OCI-LY1 (cell line): ENCODE measurements at regions not wholly inside any gene's neighbourhood (a gene's known extent, or its start where the extent isn't known, plus 50 kb on each side); places are given as distances from the start of the nearest gene placed in this dataset.

Source experiments
- H2AFZ ChIP-seq: fragments of 200-600 bp; sonication (generic), shearing (Covaris generic); 2 replicates; pipeline ENCODE4 v1.6.0; 2014; ENCODE audit warnings: antibody characterized with exemption, mild to moderate bottlenecking, low read length
- H3F3A ChIP-seq: fragments of 200-600 bp; sonication (generic), shearing (Covaris generic); 2 replicates; pipeline ENCODE4 v1.6.0; 2014; ENCODE audit warnings: mild to moderate bottlenecking, antibody characterized with exemption, low read length, moderate library complexity; ENCODE audit not compliant: insufficient read depth
- H3K27ac ChIP-seq: fragments of 200-600 bp; sonication (generic); 2 replicates; pipeline ENCODE4 v1.5.1; 2014; ENCODE audit warnings: low read length, mixed run types, mild to moderate bottlenecking, low read depth; ENCODE audit not compliant: poor library complexity, severe bottlenecking
- H3K27me3 ChIP-seq: fragments of 200-600 bp; sonication (generic); 2 replicates; pipeline ENCODE4 v1.6.0; 2014; ENCODE audit warnings: antibody characterized with exemption, mild to moderate bottlenecking, low read length, moderate library complexity; ENCODE audit not compliant: insufficient read depth
- H3K36me3 ChIP-seq: fragments of 200-600 bp; sonication (generic); 2 replicates; pipeline ENCODE4 v1.6.1; 2014; ENCODE audit warnings: mild to moderate bottlenecking, antibody characterized with exemption, low read length, moderate library complexity, mixed read lengths; ENCODE audit not compliant: insufficient read depth
- H3K4me1 ChIP-seq: fragments of 200-600 bp; sonication (generic); 2 replicates; pipeline ENCODE4 v1.5.1; 2014; ENCODE audit warnings: mild to moderate bottlenecking, low read length, moderate library complexity; ENCODE audit not compliant: insufficient read depth, severe bottlenecking
- H3K4me2 ChIP-seq: fragments of 200-600 bp; sonication (generic), shearing (Covaris generic); 2 replicates; pipeline ENCODE4 v1.6.1; 2014; ENCODE audit warnings: low read length
- H3K4me3 ChIP-seq: fragments of 200-600 bp; sonication (generic); 2 replicates; pipeline ENCODE4 v1.5.1; 2014; ENCODE audit warnings: low read length, low read depth, mild to moderate bottlenecking, mixed read lengths; ENCODE audit not compliant: poor library complexity, severe bottlenecking
- H3K79me2 ChIP-seq: fragments of 200-600 bp; shearing (Covaris generic); 2 replicates; pipeline ENCODE4 v1.6.1; 2016; ENCODE audit warnings: mixed run types, low read length, mixed read lengths; ENCODE audit not compliant: insufficient read depth
- H3K9ac ChIP-seq: fragments of 200-600 bp; sonication (generic), shearing (Covaris generic); 2 replicates; pipeline ENCODE4 v1.6.1; 2014; ENCODE audit warnings: mild to moderate bottlenecking, low read length, mixed read lengths
- H3K9me2 ChIP-seq: fragments of 200-600 bp; sonication (generic), shearing (Covaris generic); 2 replicates; pipeline ENCODE4 v1.6.1; 2014; ENCODE audit warnings: low read depth, mild to moderate bottlenecking, low read length, mixed read lengths
- H3K9me3 ChIP-seq: fragments of 200-600 bp; shearing (Covaris generic); 2 replicates; pipeline ENCODE4 v1.6.1; 2014; ENCODE audit warnings: low read length, mixed read lengths
- H4K20me1 ChIP-seq: fragments of 200-600 bp; sonication (generic), shearing (Covaris generic); 2 replicates; pipeline ENCODE4 v1.6.0; 2016; ENCODE audit warnings: mild to moderate bottlenecking, low read length; ENCODE audit not compliant: insufficient read depth
- EZH2 ChIP-seq: fragments of 200-600 bp; sonication (generic), shearing (Covaris generic); IDR thresholded peaks from 2 replicates; pipeline ENCODE4 v1.8.0; 2017; ENCODE audit warnings: borderline replicate concordance, mixed run types, mild to moderate bottlenecking, antibody characterized with exemption, low read length, moderate library complexity, mixed read lengths
- TF ChIP-seq, protein P1 (sequence below): fragments of 200-600 bp; sonication (generic), shearing (Covaris generic); IDR thresholded peaks from 2 replicates; pipeline ENCODE4 v1.5.1; 2017; ENCODE audit warnings: mild to moderate bottlenecking, antibody characterized with exemption, low read length, moderate library complexity, mixed read lengths

DNA sequence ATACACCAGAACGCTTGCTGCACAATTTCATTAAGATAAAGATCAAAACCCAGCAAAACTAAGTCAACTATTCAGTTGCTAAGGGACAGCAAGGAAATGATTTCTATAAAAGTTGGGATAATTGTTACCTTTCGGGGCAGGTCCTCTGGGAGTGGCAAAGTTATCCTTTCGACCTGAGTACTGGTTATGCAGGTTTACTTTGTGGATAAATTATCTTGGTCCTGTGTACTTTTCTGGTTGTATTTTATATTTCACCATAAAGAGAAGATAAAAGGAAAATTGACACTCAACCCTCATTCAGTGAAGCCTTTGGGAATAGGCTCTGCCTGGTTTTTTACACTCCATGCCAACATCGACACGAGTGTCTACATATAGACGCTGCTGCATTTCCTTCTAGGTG is 146.5 kb downstream of the SYK start:
- no peaks in the 10 kb centered on the region for H3K9me3 ChIP-seq
- no peak overlapping the region for H3K27ac ChIP-seq
- H2AFZ ChIP-seq = no peak overlapping the region
- H3K4me1 ChIP-seq = no peaks in the 10 kb centered on the region
- H3K36me3 ChIP-seq = no peaks in the 10 kb centered on the region
- no peak overlapping the region for H3K4me2 ChIP-seq
- no peaks in the 10 kb centered on the region for H4K20me1 ChIP-seq
- TF ChIP-seq, protein P1, sequence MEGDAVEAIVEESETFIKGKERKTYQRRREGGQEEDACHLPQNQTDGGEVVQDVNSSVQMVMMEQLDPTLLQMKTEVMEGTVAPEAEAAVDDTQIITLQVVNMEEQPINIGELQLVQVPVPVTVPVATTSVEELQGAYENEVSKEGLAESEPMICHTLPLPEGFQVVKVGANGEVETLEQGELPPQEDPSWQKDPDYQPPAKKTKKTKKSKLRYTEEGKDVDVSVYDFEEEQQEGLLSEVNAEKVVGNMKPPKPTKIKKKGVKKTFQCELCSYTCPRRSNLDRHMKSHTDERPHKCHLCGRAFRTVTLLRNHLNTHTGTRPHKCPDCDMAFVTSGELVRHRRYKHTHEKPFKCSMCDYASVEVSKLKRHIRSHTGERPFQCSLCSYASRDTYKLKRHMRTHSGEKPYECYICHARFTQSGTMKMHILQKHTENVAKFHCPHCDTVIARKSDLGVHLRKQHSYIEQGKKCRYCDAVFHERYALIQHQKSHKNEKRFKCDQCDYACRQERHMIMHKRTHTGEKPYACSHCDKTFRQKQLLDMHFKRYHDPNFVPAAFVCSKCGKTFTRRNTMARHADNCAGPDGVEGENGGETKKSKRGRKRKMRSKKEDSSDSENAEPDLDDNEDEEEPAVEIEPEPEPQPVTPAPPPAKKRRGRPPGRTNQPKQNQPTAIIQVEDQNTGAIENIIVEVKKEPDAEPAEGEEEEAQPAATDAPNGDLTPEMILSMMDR = no peak
- H3K9ac ChIP-seq = no peak overlapping the region
- H3K4me3 ChIP-seq = no peak overlapping the region
- H3K79me2 ChIP-seq = no peaks in the 10 kb centered on the region
- no peaks in the 10 kb centered on the region for H3K27me3 ChIP-seq
- no peaks in the 10 kb centered on the region for H3K9me2 ChIP-seq
- no peaks in the 10 kb centered on the region for H3F3A ChIP-seq

DNA sequence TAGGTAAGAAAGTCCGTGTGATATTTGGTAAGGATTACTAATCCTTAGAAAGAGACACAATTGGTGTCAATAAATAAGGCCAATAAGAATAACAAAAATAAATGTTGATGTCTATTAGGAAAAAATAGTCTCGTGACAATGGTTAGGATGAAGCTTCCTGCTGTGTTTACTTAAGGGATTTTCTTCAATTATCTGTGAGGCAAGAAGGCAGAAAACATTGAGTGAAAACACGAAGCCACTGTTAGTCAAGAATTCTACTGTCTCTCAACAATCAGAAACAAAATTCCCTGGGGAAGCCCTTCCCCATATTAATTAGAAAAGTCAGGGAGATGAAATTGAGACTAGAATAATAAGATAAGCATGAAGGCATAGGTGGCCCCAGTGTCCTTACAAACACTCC is 149.0 kb downstream of the SYK start:
- Histone ChIP-seq H3F3A (no peaks in the 10 kb centered on the region), H3K79me2 (no peaks in the 10 kb centered on the region), H3K4me1 (no peaks in the 10 kb centered on the region), H3K27me3 (no peaks in the 10 kb centered on the region), H3K4me2 (no peak overlapping the region), H2AFZ (no peak overlapping the region), H3K9ac (no peak overlapping the region), H3K9me2 (no peaks in the 10 kb centered on the region), H3K36me3 (no peaks in the 10 kb centered on the region), H4K20me1 (no peaks in the 10 kb centered on the region), H3K27ac (no peak overlapping the region), H3K9me3 (no peaks in the 10 kb centered on the region), H3K4me3 (no peak overlapping the region)
- TF ChIP-seq EZH2 = no peak
- TF ChIP-seq, protein P1 = no peak

DNA sequence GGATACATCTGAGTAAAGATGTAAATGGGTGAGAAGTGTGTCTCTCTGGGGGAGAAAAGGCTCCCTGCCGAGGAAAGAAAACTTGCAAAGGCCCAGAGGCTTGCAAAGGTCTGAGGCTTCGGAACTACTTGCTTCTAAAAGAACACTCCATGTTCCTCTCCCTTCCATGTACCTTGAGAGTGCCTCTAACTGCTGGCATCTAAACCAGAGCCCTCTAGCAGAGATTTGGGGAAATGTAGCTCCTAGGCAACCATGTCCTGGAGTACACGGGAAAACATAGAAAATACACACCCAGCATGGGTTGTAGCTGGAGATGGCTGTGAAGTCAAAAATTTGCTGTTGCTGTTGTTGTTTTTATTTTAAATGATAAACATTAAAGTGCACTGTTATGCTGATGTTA is 151.6 kb downstream of the SYK start:
- no peak for TF ChIP-seq EZH2
- TF ChIP-seq, protein P1 = no peak
- Histone ChIP-seq H3K27ac (no peak overlapping the region), H3K27me3 (no peaks in the 10 kb centered on the region), H3K4me1 (no peaks in the 10 kb centered on the region), H3K36me3 (no peaks in the 10 kb centered on the region), H3K79me2 (no peaks in the 10 kb centered on the region), H3K9me2 (no peaks in the 10 kb centered on the region), H3K9me3 (no peaks in the 10 kb centered on the region), H2AFZ (no peak overlapping the region), H3K9ac (no peak overlapping the region), H3F3A (no peaks in the 10 kb centered on the region), H3K4me3 (no peak overlapping the region), H3K4me2 (no peak overlapping the region), H4K20me1 (no peaks in the 10 kb centered on the region)
